Hematopoietic multipotent progenitor cell (in vitro differentiated cells): ENCODE measurements at regions not wholly inside any gene's neighbourhood (a gene's known extent, or its start where the extent isn't known, plus 50 kb on each side); places are given as distances from the start of the nearest gene placed in this dataset.
"Not testable (repeated sequence)": the region's sequence is repeated elsewhere in the genome, so short reads cannot be mapped to it uniquely, and the experiment has no call there.

Experiments
- DNase-seq, 3 donors: peaks; one replicate each; pipeline ENCODE4 v3.0.0-alpha.2; 2011 to 2015; ENCODE audit warnings: low read depth in 2 of 3, low spot score in 2 of 3

DNA sequence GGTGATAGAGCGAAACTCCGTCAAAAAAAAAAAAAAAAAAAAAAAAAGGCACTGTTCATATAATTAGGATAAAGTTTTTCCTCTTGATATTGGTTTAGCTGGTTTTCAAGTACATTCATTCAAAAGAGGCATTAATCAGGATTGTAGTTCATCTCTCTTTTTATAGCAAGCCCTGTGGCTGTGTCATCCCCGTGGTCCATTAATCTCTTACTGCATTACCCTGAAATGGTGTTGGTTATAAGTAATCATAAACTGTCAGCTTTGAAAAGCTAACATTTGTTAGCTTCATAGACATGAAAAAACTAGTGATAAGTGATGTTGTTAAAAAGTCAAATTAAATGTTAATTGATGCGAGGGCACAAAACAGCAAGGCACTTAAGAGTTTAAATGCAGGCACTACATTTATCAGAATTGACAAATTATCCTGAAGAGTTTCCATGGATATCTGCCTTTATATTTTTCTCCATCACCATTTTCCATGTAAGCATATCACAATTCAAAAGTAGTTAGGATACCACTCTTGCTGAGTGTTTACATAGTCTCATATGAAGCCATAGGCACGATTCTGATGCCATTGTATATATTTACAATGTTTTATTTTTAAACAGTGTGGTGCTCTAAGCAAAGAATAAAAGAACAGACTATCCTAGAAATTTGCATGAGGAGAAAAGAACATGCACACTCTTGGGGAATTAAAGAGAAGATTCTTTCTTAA, 193.1 kb downstream of the OTOL1 start:
- DNase-seq: no peak

DNA sequence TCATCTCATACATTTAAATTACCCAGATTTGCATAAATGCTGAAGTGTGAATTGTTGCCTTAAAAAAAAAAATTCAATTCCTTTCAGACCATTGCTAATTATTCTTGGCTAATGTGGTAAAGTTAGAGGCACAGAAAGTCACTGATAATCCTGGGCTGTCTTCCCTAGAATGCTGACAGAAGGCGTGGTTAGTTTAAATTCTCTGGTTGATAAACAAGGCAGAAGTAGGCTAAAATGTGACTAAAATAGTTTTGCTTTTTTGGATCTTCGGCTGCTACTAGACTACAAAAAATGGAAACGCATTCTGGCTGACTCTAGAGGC, 193.7 kb downstream of the OTOL1 start:
- DNase-seq: no peak

DNA sequence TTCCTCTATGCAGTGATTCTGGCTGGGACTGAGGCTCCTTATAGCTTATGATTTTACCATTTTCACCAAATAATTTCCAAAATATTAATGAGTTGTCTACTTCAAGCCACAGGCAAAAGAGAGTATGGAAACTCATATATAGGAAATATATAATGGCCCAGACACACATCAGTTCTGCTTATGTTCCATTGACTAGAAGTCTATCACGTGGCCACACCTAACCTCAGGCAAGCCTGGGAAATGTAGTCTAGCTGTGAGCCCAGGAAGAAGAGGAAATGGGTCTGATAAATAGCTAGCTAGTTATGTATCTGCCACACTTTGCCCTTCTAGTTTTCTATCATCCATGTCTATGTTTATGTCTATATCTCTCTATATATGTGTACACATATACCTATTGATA, 195.1 kb downstream of the OTOL1 start:
- DNase-seq: no peak

DNA sequence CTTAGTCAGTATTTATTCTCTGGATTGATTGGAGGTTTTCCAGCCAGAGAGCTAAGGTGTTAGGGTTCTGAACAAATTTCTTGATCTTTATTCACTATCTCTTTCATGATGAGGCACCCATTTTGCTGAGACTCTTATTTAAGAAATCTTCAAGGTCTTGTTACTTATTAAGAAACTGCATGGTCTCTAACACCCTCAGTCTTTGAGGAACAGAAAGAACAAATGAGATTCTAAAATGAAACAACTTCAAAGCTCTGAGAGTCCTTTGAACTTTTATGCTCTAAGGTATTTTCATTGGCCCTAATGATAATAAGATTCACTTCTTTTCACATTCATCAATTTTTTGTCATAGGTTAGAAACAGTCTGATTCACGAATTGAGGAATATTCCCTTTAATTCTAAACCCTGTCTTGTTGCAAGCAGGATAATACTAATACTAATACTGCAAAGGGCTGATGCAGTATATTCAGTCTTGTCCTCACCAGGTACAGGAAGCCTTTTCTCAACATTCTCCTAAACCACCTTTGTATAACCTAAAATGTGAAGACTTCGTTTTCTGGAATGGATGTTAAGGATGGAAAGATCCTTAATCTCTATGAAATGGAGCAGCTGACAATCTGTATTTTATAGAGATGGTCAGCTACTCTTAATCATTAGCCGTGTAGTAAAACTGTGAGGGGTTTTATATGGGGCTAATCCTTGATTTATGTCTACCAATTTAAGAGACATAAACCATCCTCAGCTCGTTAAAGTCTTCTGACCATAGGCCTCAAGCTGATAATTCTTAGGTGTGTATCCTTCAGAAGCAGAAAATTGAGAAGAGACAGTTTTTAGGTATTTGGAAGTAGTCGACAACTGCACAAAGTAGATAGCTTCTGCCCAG, 198.3 kb downstream of the OTOL1 start:
- no peak for DNase-seq

DNA sequence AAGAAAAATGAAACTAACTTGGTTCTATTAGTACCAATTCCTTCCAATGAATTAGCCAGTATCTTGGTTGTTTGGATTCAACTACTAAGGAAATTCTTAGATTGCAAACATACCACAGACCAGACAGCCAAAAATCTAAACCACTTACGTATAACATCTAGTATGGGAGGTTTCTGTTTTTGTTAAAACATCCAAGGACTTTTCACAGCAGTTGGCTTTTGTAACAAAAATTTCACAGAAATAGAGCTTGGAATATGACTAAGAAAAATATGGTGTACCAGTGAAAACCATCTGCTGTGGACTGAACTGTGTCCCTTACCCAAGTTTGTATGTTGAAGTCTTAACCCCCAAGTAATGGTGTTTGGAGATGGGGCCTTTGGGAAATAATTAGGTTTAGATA, 199.2 kb downstream of the OTOL1 start:
- no peak for DNase-seq

DNA sequence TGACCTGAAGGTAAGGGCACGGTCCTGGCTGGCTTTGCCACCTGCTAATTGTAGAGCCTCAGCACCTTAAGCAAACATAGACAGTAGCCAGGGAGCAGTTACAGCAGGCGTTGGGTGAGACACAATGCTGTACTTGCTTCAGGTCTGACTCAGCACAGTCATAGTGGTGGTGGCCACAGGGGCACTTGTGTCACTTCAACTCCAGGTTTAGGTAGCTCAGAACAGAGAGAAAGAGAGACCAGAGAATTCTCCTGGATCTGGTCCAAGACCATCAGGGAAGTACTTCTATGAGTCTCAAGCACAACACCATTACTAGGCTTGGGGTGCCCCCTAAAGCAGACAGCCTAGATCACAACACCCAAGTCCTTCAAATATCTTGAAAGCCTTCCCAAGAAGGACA, 204.4 kb downstream of the OTOL1 start:
- peak in 2 of 3 donors; percentile 22 to 48 for DNase-seq

DNA sequence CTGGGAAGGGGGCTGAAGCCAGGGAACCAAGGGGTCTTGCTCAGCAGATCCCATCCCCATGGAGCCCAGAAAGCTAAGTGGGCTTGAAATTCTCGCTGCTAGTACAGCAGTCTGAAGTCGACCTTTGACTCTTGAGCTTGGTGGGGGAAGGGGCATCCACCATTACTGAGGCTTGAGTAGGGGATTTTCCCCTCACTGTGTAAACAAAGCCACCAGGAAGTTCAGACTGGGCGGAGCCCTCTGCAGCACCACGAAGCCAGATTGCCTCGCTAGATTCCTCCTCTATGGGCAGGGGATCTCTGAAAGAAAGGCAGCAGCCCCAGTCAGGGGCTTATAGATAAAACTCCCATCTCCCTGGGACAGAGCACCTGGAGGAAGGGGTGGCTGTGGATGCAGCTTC, 210.6 kb downstream of the OTOL1 start:
- not testable (repeated sequence) for DNase-seq

DNA sequence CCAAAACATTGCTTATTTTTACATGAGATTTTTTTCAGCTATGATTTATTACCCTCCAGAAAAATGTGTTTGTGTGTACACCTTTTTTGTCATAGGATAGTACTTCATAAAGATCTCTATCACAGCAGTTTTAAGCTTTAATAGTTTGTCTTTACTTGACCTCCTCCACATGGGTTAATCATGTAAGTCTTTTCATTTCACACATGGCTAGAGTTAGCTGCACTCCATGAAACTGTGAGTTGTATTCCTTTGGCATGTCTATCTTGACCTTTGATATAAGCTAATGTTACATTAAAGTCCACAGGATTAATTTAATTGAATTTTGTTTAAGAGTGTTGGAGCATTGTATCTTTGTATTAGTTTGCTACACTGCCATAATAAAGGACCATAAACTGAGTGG, 217.1 kb downstream of the OTOL1 start:
- no peak for DNase-seq

DNA sequence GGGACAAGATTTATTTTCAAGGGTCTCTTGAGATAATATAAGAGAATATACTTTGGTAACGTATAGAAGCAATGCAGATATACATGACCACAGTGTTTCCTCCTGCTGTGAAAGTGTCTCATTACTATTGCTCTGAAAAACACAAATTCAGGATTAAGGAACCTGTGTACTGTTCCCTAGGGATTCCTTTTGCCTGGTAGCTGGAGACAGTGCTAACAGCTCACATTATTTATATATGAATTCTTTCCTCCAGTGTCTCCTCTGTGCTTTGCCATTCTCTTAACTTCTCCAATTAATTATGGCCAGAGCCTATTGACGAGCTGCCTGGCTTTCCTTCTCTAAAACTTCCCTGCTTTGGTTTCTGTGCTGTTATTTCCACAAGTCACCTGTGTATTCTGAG, 235.4 kb downstream of the OTOL1 start:
- no peak for DNase-seq

DNA sequence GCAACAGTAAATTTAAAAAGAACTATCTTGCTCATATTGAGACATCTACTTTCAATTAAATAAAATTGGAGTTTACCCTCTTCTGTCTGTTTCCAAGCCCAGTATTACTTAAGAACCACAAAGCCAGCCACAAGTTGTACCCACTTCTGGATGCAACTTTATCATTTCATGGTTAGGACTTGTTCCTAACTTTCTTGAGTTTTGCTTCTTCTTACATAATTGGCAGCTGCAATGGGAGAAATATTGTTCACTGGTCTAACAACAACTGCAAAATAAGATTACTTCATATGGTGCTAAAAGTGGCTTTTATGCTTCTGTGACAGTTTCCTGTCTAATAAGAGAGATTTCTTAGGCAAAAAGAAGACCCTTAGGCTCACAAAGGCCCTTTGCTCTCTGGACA, 240.6 kb downstream of the OTOL1 start:
- peak in 1 of 3 donors; percentile 19 for DNase-seq

DNA sequence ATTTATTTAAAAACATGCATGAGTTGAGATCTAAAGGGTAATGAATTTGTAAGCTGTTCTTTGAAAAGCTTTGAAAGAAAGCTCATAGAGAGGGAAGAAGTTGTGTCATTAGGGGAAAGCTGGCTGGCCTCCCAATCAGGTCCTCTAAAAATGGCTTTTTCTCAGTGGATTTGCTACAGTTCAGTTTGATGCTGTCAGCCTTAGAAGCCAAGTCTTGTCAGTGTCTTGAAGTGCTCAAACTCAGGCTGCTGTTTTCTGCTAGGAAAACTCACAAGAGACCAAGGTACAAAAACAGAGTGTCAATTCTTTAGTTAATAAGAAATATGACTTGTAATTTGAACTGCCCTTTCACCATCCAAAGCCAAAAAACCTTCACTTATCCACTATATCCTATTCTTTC, 243.8 kb downstream of the OTOL1 start:
- no peak for DNase-seq

DNA sequence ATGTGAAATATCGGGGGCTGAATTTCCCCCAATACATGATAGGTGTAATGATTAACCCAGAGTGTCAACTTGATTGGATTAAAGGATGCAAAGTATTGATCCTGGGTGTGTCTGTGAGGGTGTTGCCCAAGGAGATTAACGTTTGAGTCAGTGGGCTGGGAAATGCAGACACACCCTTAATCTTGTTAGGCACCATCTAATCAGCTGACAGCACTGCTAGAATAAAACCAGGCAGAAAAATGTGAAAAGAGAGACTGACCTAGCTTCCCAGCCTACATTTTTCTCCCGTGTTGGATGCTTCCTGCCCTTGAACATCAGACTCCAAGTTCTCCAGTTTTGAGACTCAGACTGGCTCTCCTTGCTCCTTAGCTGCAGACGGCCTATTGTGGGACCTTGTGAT, 247.8 kb downstream of the OTOL1 start:
- no peak for DNase-seq

DNA sequence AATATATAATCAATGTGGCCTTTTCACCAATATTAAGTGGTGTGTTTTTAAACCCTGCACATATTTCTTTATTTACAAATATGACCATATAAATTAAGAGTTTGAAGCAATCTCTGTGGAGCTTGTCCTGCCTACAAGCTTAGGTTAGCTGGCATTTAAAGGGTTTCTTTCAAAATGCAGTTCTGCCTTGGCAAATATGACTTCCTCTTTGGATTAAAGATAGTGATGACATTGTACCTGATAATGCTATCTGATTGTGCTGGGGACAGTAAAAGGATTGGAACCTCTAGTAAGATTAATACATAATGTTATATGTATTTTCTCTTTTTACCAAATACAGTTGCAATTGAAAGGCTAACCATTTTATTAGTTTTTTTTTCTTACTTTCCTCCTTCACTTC, 249.1 kb downstream of the OTOL1 start:
- DNase-seq: peak in 1 of 3 donors; percentile 4

DNA sequence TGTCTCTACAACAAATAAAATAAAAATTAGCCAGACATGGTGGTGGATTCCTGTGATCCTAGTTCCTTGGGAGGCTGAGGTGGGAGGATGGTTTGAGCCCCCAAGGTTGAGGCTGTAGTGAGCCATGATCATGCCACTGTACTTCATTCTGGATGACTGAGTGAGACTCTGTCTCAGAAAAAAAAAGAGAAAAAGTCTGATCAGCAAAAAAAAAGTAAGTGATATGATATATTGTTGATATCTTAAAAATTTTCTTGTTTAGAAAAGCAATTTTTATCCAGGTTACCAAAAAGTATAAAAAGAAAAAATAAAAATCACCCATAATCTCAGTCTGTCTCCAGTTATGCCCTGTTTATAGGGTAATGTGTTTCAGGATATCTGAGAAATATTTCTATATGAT, 251.4 kb downstream of the OTOL1 start:
- DNase-seq: no peak

DNA sequence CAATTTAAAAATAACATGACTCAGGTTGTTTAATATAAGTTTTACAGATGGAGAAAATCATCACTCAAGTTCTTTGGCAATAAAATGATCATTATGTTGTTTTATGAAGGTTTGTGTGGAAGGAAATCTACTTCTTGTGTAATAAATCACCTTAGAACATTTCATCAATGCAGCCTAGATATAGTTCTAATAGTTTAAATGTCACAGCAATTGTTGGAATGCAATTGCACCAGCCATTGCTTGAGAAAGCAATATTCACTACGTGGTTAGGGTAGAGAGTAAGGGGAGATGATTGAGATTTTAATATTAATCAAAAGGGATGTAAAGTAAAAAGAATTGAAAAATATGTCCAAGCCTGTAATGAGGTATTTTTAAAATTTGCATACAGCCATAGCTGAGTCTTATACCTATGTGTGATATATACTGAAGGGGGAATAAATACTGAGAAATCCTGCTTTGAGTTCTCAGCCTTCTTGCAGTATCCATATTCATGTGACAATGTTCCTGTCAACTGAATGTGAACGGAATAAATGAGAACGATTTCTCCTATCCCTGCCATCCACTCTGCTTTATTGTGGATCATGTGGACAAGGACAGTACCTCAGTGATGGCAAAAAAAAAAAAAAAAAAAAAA, 257.9 kb downstream of the OTOL1 start:
- no peak for DNase-seq

DNA sequence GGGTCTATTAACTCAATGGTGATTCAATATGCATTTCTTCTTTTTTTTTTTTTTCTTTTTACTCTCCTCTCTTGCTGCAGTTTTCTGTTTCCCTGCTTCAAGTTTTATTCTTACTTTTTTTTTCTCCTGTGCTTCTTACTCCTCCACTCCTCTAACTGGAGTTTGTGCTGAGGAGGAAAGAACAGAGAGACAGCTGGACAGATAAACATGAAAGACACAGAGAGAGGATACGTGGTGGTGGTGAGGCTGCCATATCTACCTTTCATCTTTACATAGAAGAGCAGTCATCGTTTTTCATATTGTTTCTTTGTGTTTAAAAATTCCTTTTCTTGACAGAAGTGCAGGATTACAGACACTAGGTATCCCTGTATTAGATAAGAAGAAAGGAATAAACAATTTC, 262.8 kb downstream of the OTOL1 start:
- DNase-seq: no peak

DNA sequence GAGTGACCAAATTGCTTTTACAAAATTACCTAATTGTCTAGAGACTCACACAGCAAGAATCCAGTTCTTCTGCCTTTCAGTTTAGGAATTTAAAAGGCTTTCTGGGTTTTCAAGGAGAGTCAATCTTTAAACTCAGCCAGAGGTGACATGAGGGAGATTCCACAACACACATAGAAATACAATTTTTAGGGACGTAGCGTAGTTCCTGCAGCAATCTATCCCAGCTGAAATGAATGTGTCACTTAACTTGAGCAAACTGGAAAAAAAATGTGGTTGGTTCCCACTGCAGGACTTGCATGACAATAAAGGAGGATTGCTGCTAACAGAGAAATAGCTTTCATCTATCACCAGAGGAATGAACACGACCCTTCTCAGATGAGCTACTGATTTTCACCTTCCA, 269.7 kb downstream of the OTOL1 start:
- DNase-seq: no peak

DNA sequence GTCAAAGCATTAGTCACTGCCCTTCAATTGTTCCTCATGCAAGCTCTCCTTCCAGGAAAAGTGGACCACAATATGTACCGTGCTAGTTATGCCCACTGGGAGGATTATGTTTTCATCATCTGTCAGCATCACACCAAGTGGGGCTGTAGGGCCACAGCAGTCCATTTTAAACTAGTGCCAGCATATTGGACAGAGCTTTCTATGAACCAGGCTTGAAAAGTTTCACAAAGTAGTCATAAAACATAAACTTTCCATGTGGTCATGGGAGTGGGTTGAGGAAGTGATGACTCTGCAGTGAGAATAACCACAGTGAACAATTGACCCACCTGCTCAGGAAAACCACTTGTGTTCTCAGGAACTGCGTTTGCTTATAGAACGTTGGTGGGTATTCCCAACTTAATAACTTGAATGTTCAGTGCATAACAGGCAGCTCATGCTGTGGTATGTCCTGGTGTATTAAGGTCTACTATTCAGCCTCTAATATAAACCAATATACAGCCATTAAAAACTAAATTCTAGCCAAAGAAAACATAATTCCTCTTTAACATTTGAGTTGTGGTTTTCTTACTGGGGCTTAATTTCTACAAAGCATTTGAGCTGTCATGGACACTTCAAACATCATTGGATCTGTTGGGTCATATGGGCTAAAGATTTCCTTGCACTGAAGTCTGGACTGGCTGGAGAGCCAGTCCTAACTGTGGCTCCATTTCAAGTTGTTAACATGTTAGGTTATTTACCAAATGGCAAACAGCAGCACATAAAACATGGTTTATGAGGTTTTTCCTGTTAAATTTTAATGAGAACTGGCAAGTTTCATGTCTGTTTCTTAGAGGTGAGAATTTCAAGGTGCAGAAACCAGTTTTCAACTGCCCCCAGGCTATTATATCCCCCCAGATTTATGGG, 274.1 kb downstream of the OTOL1 start:
- DNase-seq: peak in 2 of 3 donors; percentile 84 to 94

DNA sequence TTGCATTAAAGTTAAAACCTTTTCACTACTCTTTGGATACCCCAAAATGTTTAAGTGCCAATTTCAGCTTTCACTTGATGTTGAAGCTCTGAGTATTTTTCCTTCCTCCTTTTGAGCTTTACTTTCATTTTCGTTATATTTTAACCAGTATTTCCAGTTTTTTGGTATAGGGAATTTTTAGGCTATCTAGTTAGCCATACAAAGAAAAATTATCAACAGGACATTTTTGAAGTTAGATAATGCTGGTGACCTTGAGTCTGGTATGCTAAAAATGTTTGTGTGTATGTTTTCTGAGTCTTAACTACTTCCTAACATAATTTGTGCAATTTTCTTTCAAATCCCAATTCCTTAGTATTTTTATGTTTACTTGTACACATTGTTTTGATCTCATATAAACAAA, 284.8 kb downstream of the OTOL1 start:
- peak in 1 of 3 donors; percentile 39 for DNase-seq

DNA sequence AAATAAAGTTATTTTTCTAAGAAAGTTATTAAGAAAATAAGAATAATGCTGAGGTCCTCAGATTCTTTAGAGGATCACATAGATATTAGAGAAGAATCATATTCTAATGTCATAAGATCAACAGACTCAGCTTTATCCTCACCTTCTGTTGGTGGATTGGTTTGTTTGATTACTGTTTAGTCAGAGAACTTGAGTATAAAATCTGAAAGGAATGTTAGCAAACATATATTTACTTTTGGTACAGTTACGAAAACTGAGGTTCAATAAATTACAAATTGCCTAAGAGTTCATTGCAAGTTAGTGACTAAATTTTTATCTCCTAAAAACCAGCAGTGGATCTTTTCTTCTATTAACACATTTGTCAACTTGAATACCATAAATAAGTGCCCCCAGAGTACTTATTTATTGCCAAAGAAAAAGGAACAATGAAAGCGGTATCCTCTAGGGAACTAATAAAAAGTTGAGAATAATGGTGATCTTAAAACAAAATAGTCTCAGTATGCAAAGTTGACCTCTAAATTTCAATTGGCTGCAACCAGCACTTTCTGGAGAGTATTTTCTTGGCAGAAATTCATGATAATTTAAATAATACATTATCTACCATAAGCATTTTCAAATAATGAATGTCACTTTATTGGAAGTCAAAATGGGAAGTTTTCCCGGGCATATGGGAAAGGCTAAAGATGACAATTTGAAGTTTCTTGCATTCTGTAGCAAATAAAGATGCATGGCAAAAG, 296.8 kb downstream of the OTOL1 start:
- DNase-seq: no peak
